ENCODE measurements at regions not wholly inside any gene's neighbourhood (a gene's known extent, or its start where the extent isn't known, plus 50 kb on each side); places are given as distances from the start of the nearest gene placed in this dataset.
A peak's percentile ranks its signal among the peaks of the same experiment; 100 is the strongest.
"Not testable (repeated sequence)": the region's sequence is repeated elsewhere in the genome, so short reads cannot be mapped to it uniquely, and the experiment has no call there.

DNA sequence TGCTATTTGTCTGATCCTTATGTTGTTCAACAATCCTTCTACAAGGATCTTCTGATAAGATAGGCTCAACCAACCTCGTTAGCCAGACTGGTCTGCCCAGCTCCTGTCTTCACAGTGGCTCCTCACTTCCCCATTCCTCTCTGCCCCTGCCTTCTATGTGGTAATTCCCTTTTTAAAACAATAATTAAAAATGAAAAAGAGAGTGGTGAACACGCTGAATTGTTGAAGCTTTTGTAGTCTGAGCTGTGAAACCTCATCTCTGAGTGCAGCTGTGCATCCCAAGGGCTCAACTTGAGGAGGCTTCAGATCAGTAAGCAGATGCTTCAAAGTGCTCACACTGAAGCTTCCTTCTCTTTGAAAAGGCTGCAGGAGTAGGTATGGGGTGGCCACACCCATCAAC lies 70.7 kb upstream of the JUN start:
- Histone ChIP-seq H3K4me1 (ENCODE audit: control insufficient read depth in 1 of 2, insufficient read depth in 2 of 2, low read length in 2 of 2) (no peaks in the 10 kb centered on the region), H3K9ac (ENCODE audit: low read length) (no peak overlapping the region), H4K12ac (ENCODE audit: low read depth, low read length) (no peak overlapping the region), H4K91ac (ENCODE audit: low read depth, low read length) (no peak overlapping the region), H3K4me3 (ENCODE audit: low read depth, low read length) (no peak overlapping the region), H3K79me2 (ENCODE audit: control insufficient read depth, insufficient read depth, low read length, poor library complexity) (no peaks in the 10 kb centered on the region), H3K23ac (ENCODE audit: low read length) (no peak overlapping the region), H3K27ac (ENCODE audit: low read depth, low read length) (no peak overlapping the region), H3K18ac (ENCODE audit: low read length) (no peak overlapping the region), H2BK5ac (ENCODE audit: low read depth, low read length, poor library complexity) (no peak overlapping the region), H2AK5ac (ENCODE audit: low read length) (no peak overlapping the region), H3K79me1 (ENCODE audit: low read length) (no peaks in the 10 kb centered on the region), H3K4ac (ENCODE audit: low read depth, low read length) (no peak overlapping the region), H2BK120ac (ENCODE audit: insufficient read depth, low read length, poor library complexity) (no peak overlapping the region), H3K14ac (ENCODE audit: low read length) (no peak overlapping the region), H2BK12ac (ENCODE audit: low read length) (no peak overlapping the region), H3K4me2 (ENCODE audit: low read length) (no peak overlapping the region), H3K27me3 (ENCODE audit: insufficient read depth, low read length) (no peaks in the 10 kb centered on the region), H2AFZ (ENCODE audit: insufficient read depth, low read length, poor library complexity) (no peak overlapping the region), H3K9me3 (ENCODE audit: insufficient read depth, low read depth, low read length) (no peaks in the 10 kb centered on the region), H3K36me3 (ENCODE audit: control insufficient read depth in 1 of 2, insufficient read depth in 2 of 2, low read length in 2 of 2) (no peaks in the 10 kb centered on the region), H4K8ac (ENCODE audit: low read depth, low read length) (no peak overlapping the region)
- no CpG with 5 or more reads among the region's 2 CpGs for WGBS (ENCODE audit: extremely low coverage, insufficient coverage, insufficient read length)
- peak in 1 of 2 donors; percentile 46 for DNase-seq

GRCh38 chr1:58855274-58856165 lies 71.7 kb upstream of the JUN start:
- H3K18ac ChIP-seq (ENCODE audit: low read length), result no peak overlapping the region
- H2AK5ac ChIP-seq (ENCODE audit: low read length), result no peak overlapping the region
- H3K9me3 ChIP-seq (ENCODE audit: insufficient read depth, low read depth, low read length), result no peaks in the 10 kb centered on the region
- no peaks in the 10 kb centered on the region for H3K36me3 ChIP-seq (ENCODE audit: control insufficient read depth in 1 of 2, insufficient read depth in 2 of 2, low read length in 2 of 2)
- H4K12ac ChIP-seq (ENCODE audit: low read depth, low read length), result no peak overlapping the region
- peak overlapping the region; percentile 2 for H3K4me2 ChIP-seq (ENCODE audit: low read length)
- no peak overlapping the region for H3K9ac ChIP-seq (ENCODE audit: low read length)
- DNase-seq, result no peak
- no peak overlapping the region for H3K23ac ChIP-seq (ENCODE audit: low read length)
- H2BK5ac ChIP-seq (ENCODE audit: low read depth, low read length, poor library complexity), result no peak overlapping the region
- H3K14ac ChIP-seq (ENCODE audit: low read length), result no peak overlapping the region
- no peak overlapping the region for H2BK120ac ChIP-seq (ENCODE audit: insufficient read depth, low read length, poor library complexity)
- no peak overlapping the region for H3K4ac ChIP-seq (ENCODE audit: low read depth, low read length)
- no peak overlapping the region for H4K91ac ChIP-seq (ENCODE audit: low read depth, low read length)
- H3K79me2 ChIP-seq (ENCODE audit: control insufficient read depth, insufficient read depth, low read length, poor library complexity), result no peaks in the 10 kb centered on the region
- no peak overlapping the region for H3K4me3 ChIP-seq (ENCODE audit: low read depth, low read length)
- no peak overlapping the region for H4K8ac ChIP-seq (ENCODE audit: low read depth, low read length)
- no CpG with 5 or more reads among the region's 10 CpGs for WGBS (ENCODE audit: extremely low coverage, insufficient coverage, insufficient read length)
- no peak overlapping the region for H2BK12ac ChIP-seq (ENCODE audit: low read length)
- no peaks in the 10 kb centered on the region for H3K4me1 ChIP-seq (ENCODE audit: control insufficient read depth in 1 of 2, insufficient read depth in 2 of 2, low read length in 2 of 2)
- H2AFZ ChIP-seq (ENCODE audit: insufficient read depth, low read length, poor library complexity), result no peak overlapping the region
- no peak overlapping the region for H3K27ac ChIP-seq (ENCODE audit: low read depth, low read length)
- H3K79me1 ChIP-seq (ENCODE audit: low read length), result no peaks in the 10 kb centered on the region
- no peaks in the 10 kb centered on the region for H3K27me3 ChIP-seq (ENCODE audit: insufficient read depth, low read length)

DNA sequence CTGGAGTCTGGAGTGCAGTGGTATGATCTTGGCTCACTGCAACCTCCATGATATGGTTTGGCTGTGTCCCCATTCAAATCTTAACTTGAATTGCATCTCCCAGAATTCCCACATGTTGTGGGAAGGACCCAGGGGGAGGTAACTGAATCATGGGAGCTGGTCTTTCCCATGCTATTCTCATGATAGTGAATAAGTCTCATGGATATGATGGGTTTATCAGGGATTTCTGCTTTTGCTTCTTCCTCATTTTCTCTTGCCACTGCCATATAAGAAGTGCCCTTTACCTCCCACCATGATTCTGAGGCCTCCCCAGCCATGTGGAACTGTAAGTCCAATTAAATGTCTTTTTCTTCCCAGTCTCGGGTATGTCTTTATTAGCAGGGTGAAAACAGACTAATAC lies 72.4 kb upstream of the JUN start:
- not testable (repeated sequence) for H3K27ac ChIP-seq (ENCODE audit: low read depth, low read length); H3K36me3 ChIP-seq (ENCODE audit: control insufficient read depth in 1 of 2, insufficient read depth in 2 of 2, low read length in 2 of 2); H3K79me2 ChIP-seq (ENCODE audit: control insufficient read depth, insufficient read depth, low read length, poor library complexity); H4K12ac ChIP-seq (ENCODE audit: low read depth, low read length); H3K4ac ChIP-seq (ENCODE audit: low read depth, low read length); H2BK120ac ChIP-seq (ENCODE audit: insufficient read depth, low read length, poor library complexity); H3K14ac ChIP-seq (ENCODE audit: low read length); H2AK5ac ChIP-seq (ENCODE audit: low read length); H3K9ac ChIP-seq (ENCODE audit: low read length); H3K79me1 ChIP-seq (ENCODE audit: low read length); H3K27me3 ChIP-seq (ENCODE audit: insufficient read depth, low read length); H3K4me2 ChIP-seq (ENCODE audit: low read length); H3K4me3 ChIP-seq (ENCODE audit: low read depth, low read length); H4K91ac ChIP-seq (ENCODE audit: low read depth, low read length); H3K23ac ChIP-seq (ENCODE audit: low read length); H2AFZ ChIP-seq (ENCODE audit: insufficient read depth, low read length, poor library complexity); H3K18ac ChIP-seq (ENCODE audit: low read length); H3K4me1 ChIP-seq (ENCODE audit: control insufficient read depth in 1 of 2, insufficient read depth in 2 of 2, low read length in 2 of 2); DNase-seq; H3K9me3 ChIP-seq (ENCODE audit: insufficient read depth, low read depth, low read length); H2BK5ac ChIP-seq (ENCODE audit: low read depth, low read length, poor library complexity); H4K8ac ChIP-seq (ENCODE audit: low read depth, low read length); H2BK12ac ChIP-seq (ENCODE audit: low read length)
- WGBS (ENCODE audit: extremely low coverage, insufficient coverage, insufficient read length), result no CpG with 5 or more reads among the region's 1 CpG

DNA sequence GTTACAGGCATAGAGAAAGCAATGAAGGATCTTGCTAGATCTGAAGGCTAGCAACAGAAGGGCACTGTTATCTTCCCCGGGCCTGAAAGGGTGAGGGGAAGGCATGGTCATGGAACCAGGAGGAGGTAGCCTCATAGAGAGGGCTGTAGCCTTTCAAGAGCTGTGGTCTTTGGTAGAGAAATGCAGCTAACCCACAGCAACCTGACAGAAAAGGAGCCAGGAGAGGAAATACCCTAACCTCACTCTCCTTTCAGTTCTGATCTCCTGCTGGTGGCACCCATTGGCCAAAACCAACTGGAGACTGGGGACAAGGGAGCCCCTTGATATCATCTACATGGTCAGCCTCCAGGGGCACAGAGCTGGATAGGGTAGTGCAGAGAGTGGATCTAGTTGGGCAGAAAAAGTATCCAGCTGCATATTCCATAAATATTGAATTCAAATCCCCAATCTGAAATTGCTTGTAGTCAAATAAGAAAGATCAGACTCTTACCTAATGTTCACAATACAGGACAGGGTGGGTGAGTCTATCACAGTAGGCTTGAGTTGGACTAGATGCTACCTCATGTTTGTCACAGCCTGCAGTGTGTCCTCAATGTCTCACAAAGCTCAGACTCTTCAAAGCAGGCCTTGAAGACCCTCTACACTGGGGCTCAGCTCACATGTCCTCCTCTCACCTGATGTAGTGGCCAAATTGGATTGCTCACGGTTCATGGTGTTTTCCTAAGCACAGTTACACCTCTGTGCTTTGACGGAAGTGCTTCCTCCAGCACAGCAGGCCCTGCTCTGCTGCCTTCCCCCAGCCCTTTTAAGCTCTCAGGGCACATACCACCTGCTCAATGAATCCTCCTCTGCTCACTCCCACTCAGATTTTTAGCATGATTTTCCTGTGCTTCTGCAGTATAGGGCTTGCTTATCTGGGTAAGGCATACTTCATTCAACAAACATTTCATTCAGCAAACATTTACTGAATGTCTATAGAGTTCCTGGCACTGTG lies 74.1 kb upstream of the JUN start:
- Histone ChIP-seq H3K4me2 (ENCODE audit: low read length) (no peak overlapping the region), H3K18ac (ENCODE audit: low read length) (no peak overlapping the region), H2AK5ac (ENCODE audit: low read length) (no peak overlapping the region), H4K91ac (ENCODE audit: low read depth, low read length) (no peak overlapping the region), H3K79me1 (ENCODE audit: low read length) (no peaks in the 10 kb centered on the region), H3K79me2 (ENCODE audit: control insufficient read depth, insufficient read depth, low read length, poor library complexity) (no peaks in the 10 kb centered on the region), H4K12ac (ENCODE audit: low read depth, low read length) (no peak overlapping the region), H3K23ac (ENCODE audit: low read length) (no peak overlapping the region), H2BK5ac (ENCODE audit: low read depth, low read length, poor library complexity) (no peak overlapping the region), H2AFZ (ENCODE audit: insufficient read depth, low read length, poor library complexity) (no peak overlapping the region), H3K9me3 (ENCODE audit: insufficient read depth, low read depth, low read length) (no peaks in the 10 kb centered on the region), H3K14ac (ENCODE audit: low read length) (no peak overlapping the region), H3K4me1 (ENCODE audit: control insufficient read depth in 1 of 2, insufficient read depth in 2 of 2, low read length in 2 of 2) (no peaks in the 10 kb centered on the region), H3K27me3 (ENCODE audit: insufficient read depth, low read length) (no peaks in the 10 kb centered on the region), H3K27ac (ENCODE audit: low read depth, low read length) (no peak overlapping the region), H4K8ac (ENCODE audit: low read depth, low read length) (no peak overlapping the region), H2BK120ac (ENCODE audit: insufficient read depth, low read length, poor library complexity) (no peak overlapping the region), H3K36me3 (ENCODE audit: control insufficient read depth in 1 of 2, insufficient read depth in 2 of 2, low read length in 2 of 2) (no peaks in the 10 kb centered on the region), H3K4ac (ENCODE audit: low read depth, low read length) (no peak overlapping the region), H2BK12ac (ENCODE audit: low read length) (no peak overlapping the region), H3K9ac (ENCODE audit: low read length) (no peak overlapping the region), H3K4me3 (ENCODE audit: low read depth, low read length) (no peak overlapping the region)
- WGBS (ENCODE audit: extremely low coverage, insufficient coverage, insufficient read length), result no CpG with 5 or more reads among the region's 3 CpGs
- peak; percentile 52 to 75 for DNase-seq

Data from trophoblast cell (in vitro differentiated cells and primary cell).